ENCODE measurements at regions not wholly inside any gene's neighbourhood (a gene's known extent, or its start where the extent isn't known, plus 50 kb on each side); places are given as distances from the start of the nearest gene placed in this dataset.

DNA sequence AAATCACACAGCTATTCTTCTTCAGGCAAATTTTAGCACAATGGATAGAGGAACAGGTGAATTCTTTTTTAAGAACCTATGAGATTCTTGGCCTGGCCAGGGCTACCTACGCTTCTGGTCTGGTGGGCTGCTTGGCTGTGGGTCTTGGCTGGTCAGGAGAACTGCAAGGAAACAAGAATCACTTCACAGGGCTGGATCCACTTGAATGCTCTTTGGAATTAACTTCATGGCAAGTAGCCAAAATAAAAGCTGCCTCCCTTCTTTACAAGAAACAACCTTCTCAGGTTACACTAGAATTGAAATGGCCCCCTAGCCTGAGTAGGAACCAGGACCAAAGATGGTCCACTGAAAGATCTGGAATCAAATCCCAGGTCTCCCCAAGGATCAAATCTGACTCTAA is 519.1 kb downstream of the IQCM start:
- H3K79me2 ChIP-seq (ENCODE audit: control insufficient read depth, insufficient read depth, low read length): no peaks in the 10 kb centered on the region

DNA sequence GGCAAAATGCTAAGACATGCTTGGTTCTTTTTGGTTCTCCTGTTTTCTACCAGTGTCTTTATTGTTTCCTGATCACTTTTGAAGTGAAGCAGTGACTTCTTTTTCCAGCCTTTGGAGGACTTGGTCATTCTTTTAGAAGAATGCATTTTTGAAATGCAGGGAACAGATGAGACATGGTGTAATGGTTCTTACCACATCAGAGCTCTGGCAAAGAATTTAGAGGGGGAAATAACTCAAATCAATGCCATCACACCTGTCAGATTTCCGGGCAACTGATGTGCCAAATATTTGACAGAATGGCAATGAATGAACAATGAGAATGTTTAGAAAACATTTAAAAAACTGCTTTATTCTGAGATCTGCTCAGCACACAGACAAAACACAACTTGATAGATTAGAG is 519.6 kb downstream of the IQCM start:
- H3K9me3 ChIP-seq (replicated peaks; ENCODE audit: control insufficient read depth, insufficient read depth, low read length): no peaks in the 10 kb centered on the region
- in situ Hi-C loops (cut with MboI) (no loop called here), intact Hi-C loops (cut with micrococcal nuclease; ENCODE audit: unreplicated experiment) (no loop called here)
- WGBS (ENCODE audit: insufficient coverage, insufficient replicate concordance, low lambda C conversion rate, missing lambda C conversion rate): 0% methylated on average over 1 of the region's 1 CpG
- no peak for ATAC-seq
- H3K36me3 ChIP-seq (ENCODE audit: control insufficient read depth in 2 of 2, insufficient read depth in 2 of 2, low read length in 1 of 2): no peaks in the 10 kb centered on the region
- ChIA-PET SMC1A (ENCODE audit: uncharacterized antibody, unreplicated experiment) (no interaction called here), CTCF (no interaction called here), RAD21 (ENCODE audit: unreplicated experiment) (no interaction called here), POLR2A (no interaction called here)
- BruUV-seq (replicated peaks): no TSS peak
- H3K9ac ChIP-seq (ENCODE audit: control insufficient read depth, insufficient read depth, low read length): no peak overlapping the region
- no peaks in the 10 kb centered on the region for H3K79me2 ChIP-seq (ENCODE audit: control insufficient read depth, insufficient read depth, low read length)
- FAIRE-seq: no peak
- no peaks in the 10 kb centered on the region for H3K27me3 ChIP-seq (replicated peaks in 1 of 2; ENCODE audit: control insufficient read depth in 2 of 2, insufficient read depth in 2 of 2, low read length in 1 of 2)
- H2AFZ ChIP-seq (ENCODE audit: control insufficient read depth, low read depth, low read length): no peak overlapping the region
- DNase-seq (ENCODE audit: low read depth, low spot score): no peak
- no peak overlapping the region for H3K4me3 ChIP-seq
- H3K4me1 ChIP-seq (ENCODE audit: control insufficient read depth, insufficient read depth, low read length): no peaks in the 10 kb centered on the region
- H3K4me2 ChIP-seq (ENCODE audit: control insufficient read depth, insufficient read depth): no peak overlapping the region
- H4K20me1 ChIP-seq (ENCODE audit: control insufficient read depth, insufficient read depth): no peaks in the 10 kb centered on the region
- no peak overlapping the region for H3K27ac ChIP-seq (ENCODE audit: control insufficient read depth, insufficient read depth)
- TF ChIP-seq BMI1 (IDR thresholded peaks at IDR 0.05; ENCODE audit: borderline replicate concordance): no peak
- TF ChIP-seq SP1 (IDR thresholded peaks at IDR 0.05; ENCODE audit: low read depth, low read length): no peak
- no peak for TF ChIP-seq NR2F1 (conservative IDR thresholded peaks at IDR 0.05)
- TF ChIP-seq, protein P1, sequence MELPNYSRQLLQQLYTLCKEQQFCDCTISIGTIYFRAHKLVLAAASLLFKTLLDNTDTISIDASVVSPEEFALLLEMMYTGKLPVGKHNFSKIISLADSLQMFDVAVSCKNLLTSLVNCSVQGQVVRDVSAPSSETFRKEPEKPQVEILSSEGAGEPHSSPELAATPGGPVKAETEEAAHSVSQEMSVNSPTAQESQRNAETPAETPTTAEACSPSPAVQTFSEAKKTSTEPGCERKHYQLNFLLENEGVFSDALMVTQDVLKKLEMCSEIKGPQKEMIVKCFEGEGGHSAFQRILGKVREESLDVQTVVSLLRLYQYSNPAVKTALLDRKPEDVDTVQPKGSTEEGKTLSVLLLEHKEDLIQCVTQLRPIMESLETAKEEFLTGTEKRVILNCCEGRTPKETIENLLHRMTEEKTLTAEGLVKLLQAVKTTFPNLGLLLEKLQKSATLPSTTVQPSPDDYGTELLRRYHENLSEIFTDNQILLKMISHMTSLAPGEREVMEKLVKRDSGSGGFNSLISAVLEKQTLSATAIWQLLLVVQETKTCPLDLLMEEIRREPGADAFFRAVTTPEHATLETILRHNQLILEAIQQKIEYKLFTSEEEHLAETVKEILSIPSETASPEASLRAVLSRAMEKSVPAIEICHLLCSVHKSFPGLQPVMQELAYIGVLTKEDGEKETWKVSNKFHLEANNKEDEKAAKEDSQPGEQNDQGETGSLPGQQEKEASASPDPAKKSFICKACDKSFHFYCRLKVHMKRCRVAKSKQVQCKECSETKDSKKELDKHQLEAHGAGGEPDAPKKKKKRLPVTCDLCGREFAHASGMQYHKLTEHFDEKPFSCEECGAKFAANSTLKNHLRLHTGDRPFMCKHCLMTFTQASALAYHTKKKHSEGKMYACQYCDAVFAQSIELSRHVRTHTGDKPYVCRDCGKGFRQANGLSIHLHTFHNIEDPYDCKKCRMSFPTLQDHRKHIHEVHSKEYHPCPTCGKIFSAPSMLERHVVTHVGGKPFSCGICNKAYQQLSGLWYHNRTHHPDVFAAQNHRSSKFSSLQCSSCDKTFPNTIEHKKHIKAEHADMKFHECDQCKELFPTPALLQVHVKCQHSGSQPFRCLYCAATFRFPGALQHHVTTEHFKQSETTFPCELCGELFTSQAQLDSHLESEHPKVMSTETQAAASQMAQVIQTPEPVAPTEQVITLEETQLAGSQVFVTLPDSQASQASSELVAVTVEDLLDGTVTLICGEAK (IDR thresholded peaks at IDR 0.05; ENCODE audit: borderline replicate concordance): no peak
- no peak for TF ChIP-seq SRF (IDR thresholded peaks at IDR 0.05; ENCODE audit: low read depth in 2 of 2, low read length in 2 of 2)
- TF ChIP-seq NFYB (IDR thresholded peaks at IDR 0.05; ENCODE audit: insufficient read depth, low read depth, low read length): no peak
- TF ChIP-seq RAD21 (IDR thresholded peaks at IDR 0.05; ENCODE audit: insufficient read depth, low read depth, low read length): no peak
- TF ChIP-seq TBL1XR1 (IDR thresholded peaks at IDR 0.05; ENCODE audit: low read depth, low read length): no peak

More for the DNA sequence above, 519.1 kb downstream of the IQCM start:
- Histone ChIP-seq H3K9ac (ENCODE audit: control insufficient read depth, insufficient read depth, low read length) (no peak overlapping the region), H3K4me1 (ENCODE audit: control insufficient read depth, insufficient read depth, low read length) (no peaks in the 10 kb centered on the region), H3K4me3 (no peak overlapping the region), H2AFZ (ENCODE audit: control insufficient read depth, low read depth, low read length) (no peak overlapping the region), H4K20me1 (ENCODE audit: control insufficient read depth, insufficient read depth) (no peaks in the 10 kb centered on the region), H3K27ac (ENCODE audit: control insufficient read depth, insufficient read depth) (no peak overlapping the region), H3K4me2 (ENCODE audit: control insufficient read depth, insufficient read depth) (no peak overlapping the region), H3K9me3 (replicated peaks; ENCODE audit: control insufficient read depth, insufficient read depth, low read length) (no peaks in the 10 kb centered on the region), H3K36me3 (ENCODE audit: control insufficient read depth in 2 of 2, insufficient read depth in 2 of 2, low read length in 1 of 2) (no peaks in the 10 kb centered on the region), H3K27me3 (replicated peaks in 1 of 2; ENCODE audit: control insufficient read depth in 2 of 2, insufficient read depth in 2 of 2, low read length in 1 of 2) (no peaks in the 10 kb centered on the region)
- ATAC-seq (no peak), FAIRE-seq (no peak), DNase-seq (ENCODE audit: low read depth, low spot score) (no peak)
- intact Hi-C loops (cut with micrococcal nuclease; ENCODE audit: unreplicated experiment) (no loop called here), in situ Hi-C loops (cut with MboI) (no loop called here)
- ChIA-PET RAD21 (ENCODE audit: unreplicated experiment) (no interaction called here), POLR2A (no interaction called here), SMC1A (ENCODE audit: uncharacterized antibody, unreplicated experiment) (no interaction called here), CTCF (no interaction called here)
- no TSS peak for BruUV-seq (replicated peaks)
- TF ChIP-seq, protein P2, sequence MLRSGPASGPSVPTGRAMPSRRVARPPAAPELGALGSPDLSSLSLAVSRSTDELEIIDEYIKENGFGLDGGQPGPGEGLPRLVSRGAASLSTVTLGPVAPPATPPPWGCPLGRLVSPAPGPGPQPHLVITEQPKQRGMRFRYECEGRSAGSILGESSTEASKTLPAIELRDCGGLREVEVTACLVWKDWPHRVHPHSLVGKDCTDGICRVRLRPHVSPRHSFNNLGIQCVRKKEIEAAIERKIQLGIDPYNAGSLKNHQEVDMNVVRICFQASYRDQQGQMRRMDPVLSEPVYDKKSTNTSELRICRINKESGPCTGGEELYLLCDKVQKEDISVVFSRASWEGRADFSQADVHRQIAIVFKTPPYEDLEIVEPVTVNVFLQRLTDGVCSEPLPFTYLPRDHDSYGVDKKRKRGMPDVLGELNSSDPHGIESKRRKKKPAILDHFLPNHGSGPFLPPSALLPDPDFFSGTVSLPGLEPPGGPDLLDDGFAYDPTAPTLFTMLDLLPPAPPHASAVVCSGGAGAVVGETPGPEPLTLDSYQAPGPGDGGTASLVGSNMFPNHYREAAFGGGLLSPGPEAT (IDR thresholded peaks at IDR 0.05; ENCODE audit: low read depth): no peak
- TF ChIP-seq, protein P3, sequence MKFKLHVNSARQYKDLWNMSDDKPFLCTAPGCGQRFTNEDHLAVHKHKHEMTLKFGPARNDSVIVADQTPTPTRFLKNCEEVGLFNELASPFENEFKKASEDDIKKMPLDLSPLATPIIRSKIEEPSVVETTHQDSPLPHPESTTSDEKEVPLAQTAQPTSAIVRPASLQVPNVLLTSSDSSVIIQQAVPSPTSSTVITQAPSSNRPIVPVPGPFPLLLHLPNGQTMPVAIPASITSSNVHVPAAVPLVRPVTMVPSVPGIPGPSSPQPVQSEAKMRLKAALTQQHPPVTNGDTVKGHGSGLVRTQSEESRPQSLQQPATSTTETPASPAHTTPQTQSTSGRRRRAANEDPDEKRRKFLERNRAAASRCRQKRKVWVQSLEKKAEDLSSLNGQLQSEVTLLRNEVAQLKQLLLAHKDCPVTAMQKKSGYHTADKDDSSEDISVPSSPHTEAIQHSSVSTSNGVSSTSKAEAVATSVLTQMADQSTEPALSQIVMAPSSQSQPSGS (IDR thresholded peaks at IDR 0.05; ENCODE audit: low read length): no peak
- 20% methylated on average over 1 of the region's 1 CpG for WGBS (ENCODE audit: insufficient coverage, insufficient replicate concordance, low lambda C conversion rate, missing lambda C conversion rate)

All from GM12878 (cell line).